ENCODE measurements at regions not wholly inside any gene's neighbourhood (a gene's known extent, or its start where the extent isn't known, plus 50 kb on each side); places are given as distances from the start of the nearest gene placed in this dataset.

DNA sequence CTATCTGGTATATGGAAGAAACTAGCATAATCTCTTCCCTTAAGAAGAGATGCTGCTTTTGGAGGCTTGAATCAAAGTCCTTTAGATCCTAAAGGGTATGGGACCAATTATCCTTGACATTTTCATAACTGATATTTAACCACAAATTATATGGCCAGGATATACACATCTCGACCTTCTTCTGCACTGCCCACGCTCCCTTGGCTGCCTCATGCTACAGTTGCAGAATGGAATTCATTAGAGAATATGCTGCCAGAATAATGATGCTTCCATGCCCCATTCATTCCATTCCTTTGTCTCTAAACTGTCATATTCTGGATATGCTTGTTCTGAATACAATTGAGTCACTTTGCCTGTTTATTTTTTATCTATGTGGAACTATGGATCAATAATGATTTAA is 157.1 kb upstream of the PACRGL start:
- no peak for TF ChIP-seq TAF1 (IDR thresholded peaks at IDR 0.05; ENCODE audit: low read depth)
- no peak for TF ChIP-seq CEBPB (IDR thresholded peaks at IDR 0.05)
- no peak for TF ChIP-seq EP300 (IDR thresholded peaks at IDR 0.05; ENCODE audit: borderline replicate concordance)
- TF ChIP-seq TEAD4 (IDR thresholded peaks at IDR 0.05): no peak
- no peak for TF ChIP-seq NFIC (IDR thresholded peaks at IDR 0.05)
- TF ChIP-seq RAD21 (IDR thresholded peaks at IDR 0.05; ENCODE audit: low read depth): no peak
- TF ChIP-seq YY1 (IDR thresholded peaks at IDR 0.05; ENCODE audit: low read depth): no peak
- TF ChIP-seq, protein P1, sequence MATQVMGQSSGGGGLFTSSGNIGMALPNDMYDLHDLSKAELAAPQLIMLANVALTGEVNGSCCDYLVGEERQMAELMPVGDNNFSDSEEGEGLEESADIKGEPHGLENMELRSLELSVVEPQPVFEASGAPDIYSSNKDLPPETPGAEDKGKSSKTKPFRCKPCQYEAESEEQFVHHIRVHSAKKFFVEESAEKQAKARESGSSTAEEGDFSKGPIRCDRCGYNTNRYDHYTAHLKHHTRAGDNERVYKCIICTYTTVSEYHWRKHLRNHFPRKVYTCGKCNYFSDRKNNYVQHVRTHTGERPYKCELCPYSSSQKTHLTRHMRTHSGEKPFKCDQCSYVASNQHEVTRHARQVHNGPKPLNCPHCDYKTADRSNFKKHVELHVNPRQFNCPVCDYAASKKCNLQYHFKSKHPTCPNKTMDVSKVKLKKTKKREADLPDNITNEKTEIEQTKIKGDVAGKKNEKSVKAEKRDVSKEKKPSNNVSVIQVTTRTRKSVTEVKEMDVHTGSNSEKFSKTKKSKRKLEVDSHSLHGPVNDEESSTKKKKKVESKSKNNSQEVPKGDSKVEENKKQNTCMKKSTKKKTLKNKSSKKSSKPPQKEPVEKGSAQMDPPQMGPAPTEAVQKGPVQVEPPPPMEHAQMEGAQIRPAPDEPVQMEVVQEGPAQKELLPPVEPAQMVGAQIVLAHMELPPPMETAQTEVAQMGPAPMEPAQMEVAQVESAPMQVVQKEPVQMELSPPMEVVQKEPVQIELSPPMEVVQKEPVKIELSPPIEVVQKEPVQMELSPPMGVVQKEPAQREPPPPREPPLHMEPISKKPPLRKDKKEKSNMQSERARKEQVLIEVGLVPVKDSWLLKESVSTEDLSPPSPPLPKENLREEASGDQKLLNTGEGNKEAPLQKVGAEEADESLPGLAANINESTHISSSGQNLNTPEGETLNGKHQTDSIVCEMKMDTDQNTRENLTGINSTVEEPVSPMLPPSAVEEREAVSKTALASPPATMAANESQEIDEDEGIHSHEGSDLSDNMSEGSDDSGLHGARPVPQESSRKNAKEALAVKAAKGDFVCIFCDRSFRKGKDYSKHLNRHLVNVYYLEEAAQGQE (IDR thresholded peaks at IDR 0.05; ENCODE audit: low read depth): no peak
- TF ChIP-seq, protein P2, sequence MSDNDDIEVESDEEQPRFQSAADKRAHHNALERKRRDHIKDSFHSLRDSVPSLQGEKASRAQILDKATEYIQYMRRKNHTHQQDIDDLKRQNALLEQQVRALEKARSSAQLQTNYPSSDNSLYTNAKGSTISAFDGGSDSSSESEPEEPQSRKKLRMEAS (IDR thresholded peaks at IDR 0.05): no peak
- TF ChIP-seq TCF12 (IDR thresholded peaks at IDR 0.05; ENCODE audit: low read depth): no peak
